Large intestine (tissue), 3 donors: ENCODE measurements at regions not wholly inside any gene's neighbourhood (a gene's known extent, or its start where the extent isn't known, plus 50 kb on each side); places are given as distances from the start of the nearest gene placed in this dataset.

Experiments
- DNase-seq, 2 donors: peaks; one replicate each; pipeline versions ENCODE4 v3.0.0 to v3.0.0-alpha.2; 2013
- H3K27ac ChIP-seq: one replicate; pipeline ENCODE4 v1.5.1; 2013; ENCODE audit warnings: low read length
- H3K27me3 ChIP-seq: 2 replicates; pipeline ENCODE4 v1.6.1; 2013; ENCODE audit warnings: low read length; ENCODE audit not compliant: control insufficient read depth, insufficient read depth
- H3K36me3 ChIP-seq: 2 replicates; pipeline ENCODE4 v1.6.1; 2013; ENCODE audit warnings: low read length; ENCODE audit not compliant: control insufficient read depth, insufficient read depth
- H3K4me1 ChIP-seq: one replicate; pipeline ENCODE4 v1.6.1; 2013; ENCODE audit warnings: low read length; ENCODE audit not compliant: control insufficient read depth, insufficient read depth
- H3K4me3 ChIP-seq: one replicate; pipeline ENCODE4 v1.5.1; 2013; ENCODE audit warnings: low read length
- H3K9me3 ChIP-seq: one replicate; pipeline ENCODE4 v1.6.1; 2013; ENCODE audit warnings: mild to moderate bottlenecking, low read depth, low read length, moderate library complexity; ENCODE audit not compliant: control insufficient read depth
- WGBS: methylation state at CpG from one replicate; pipeline ENCODE4 v1.1.5; 2013; ENCODE audit warnings: low lambda C conversion rate; ENCODE audit not compliant: insufficient coverage; 5-methylcytosine and 5-hydroxymethylcytosine counted together

- Histone ChIP-seq H3K4me1 (no peaks in the 10 kb centered on the region), H3K4me3 (no peak overlapping the region), H3K27ac (no peak overlapping the region), H3K9me3 (no peaks in the 10 kb centered on the region), H3K36me3 (no peaks in the 10 kb centered on the region), H3K27me3 (no peaks in the 10 kb centered on the region)
- no peak for DNase-seq
- WGBS = no CpG with 5 or more reads among the region's 2 CpGs
These were observed 50.9 kb upstream of the NPHP3 start for GRCh38 chr3:132773071-132773619.

DNA sequence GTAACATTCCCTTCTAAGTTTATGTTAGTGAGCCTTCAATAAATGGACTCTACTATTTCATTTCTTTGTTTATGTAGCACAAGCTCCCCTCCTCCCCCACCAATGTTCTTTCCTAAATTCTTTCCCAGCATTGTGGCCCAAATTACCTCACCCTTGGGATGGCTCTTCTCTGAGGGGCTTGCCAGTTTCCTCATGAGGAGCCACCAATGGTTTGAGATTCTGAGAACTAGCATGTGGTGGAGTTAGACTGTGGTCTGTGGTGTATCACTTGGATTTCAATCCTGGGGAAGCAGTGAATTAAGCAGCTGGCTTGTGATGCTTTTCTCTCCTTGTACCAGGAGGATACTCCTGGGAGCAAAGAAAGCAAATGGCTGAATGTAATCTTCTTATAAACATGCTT lies 50.0 kb upstream of the NPHP3 start:
- no peak for DNase-seq
- Histone ChIP-seq H3K27ac (no peak overlapping the region), H3K4me3 (no peak overlapping the region)

More for the DNA sequence above, 50.0 kb upstream of the NPHP3 start:
- no peaks in the 10 kb centered on the region for H3K4me1 ChIP-seq
- H3K27me3 ChIP-seq = no peaks in the 10 kb centered on the region
- no peaks in the 10 kb centered on the region for H3K9me3 ChIP-seq
- H3K36me3 ChIP-seq = no peaks in the 10 kb centered on the region
